Ascending aorta (tissue), 2 donors: ENCODE measurements at regions not wholly inside any gene's neighbourhood (a gene's known extent, or its start where the extent isn't known, plus 50 kb on each side); places are given as distances from the start of the nearest gene placed in this dataset.
"Not testable (repeated sequence)": the region's sequence is repeated elsewhere in the genome, so short reads cannot be mapped to it uniquely, and the experiment has no call there.

Experiments used
- DNase-seq, 2 donors: peaks; one replicate each; pipeline ENCODE4 v3.0.0-alpha.2; 2019; ENCODE audit warnings: low spot score in 2 of 2
- H3K27ac ChIP-seq, 2 donors: fragments of 200-600 bp; sonication (generic); one replicate each; pipeline ENCODE4 v1.5.1; 2016 to 2017; ENCODE audit warnings: mild to moderate bottlenecking in 1 of 2
- H3K27me3 ChIP-seq: fragments of 200-600 bp; sonication (generic); one replicate; pipeline ENCODE4 v1.5.1; 2017
- H3K36me3 ChIP-seq, 2 donors: fragments of 200-600 bp; sonication (generic); one replicate each; pipeline ENCODE4 v1.5.1; 2016
- H3K4me1 ChIP-seq, 2 donors: fragments of 200-600 bp; sonication (generic); one replicate each; pipeline ENCODE4 v1.5.1; 2016 to 2017; ENCODE audit warnings: mild to moderate bottlenecking in 1 of 2
- H3K4me3 ChIP-seq, 2 donors: fragments of 200-600 bp; sonication (generic); one replicate each; pipeline ENCODE4 v1.5.1; 2016 to 2017; ENCODE audit warnings: mild to moderate bottlenecking in 1 of 2
- H3K9me3 ChIP-seq, 2 donors: fragments of 200-600 bp; sonication (generic); one replicate each; pipeline ENCODE4 v1.5.1; 2016
- intact Hi-C: fragments of 100-400 bp; cut with DNase I; formaldehyde crosslinking; loops from one replicate; pipeline ENCODE4 v1.15.1; 2023
- TF ChIP-seq, protein P1 (sequence below), 3 experiments: fragments of 200-600 bp in 2 of 3; fragments of 450-650 bp in 1 of 3; sonication (generic) in 2 of 3; IDR thresholded peaks; one replicate each; pipeline ENCODE4 v1.5.1; 2016 to 2019; ENCODE audit warnings: antibody characterized with exemption in 3 of 3, mild to moderate bottlenecking in 1 of 3, moderate library complexity in 1 of 3

DNA sequence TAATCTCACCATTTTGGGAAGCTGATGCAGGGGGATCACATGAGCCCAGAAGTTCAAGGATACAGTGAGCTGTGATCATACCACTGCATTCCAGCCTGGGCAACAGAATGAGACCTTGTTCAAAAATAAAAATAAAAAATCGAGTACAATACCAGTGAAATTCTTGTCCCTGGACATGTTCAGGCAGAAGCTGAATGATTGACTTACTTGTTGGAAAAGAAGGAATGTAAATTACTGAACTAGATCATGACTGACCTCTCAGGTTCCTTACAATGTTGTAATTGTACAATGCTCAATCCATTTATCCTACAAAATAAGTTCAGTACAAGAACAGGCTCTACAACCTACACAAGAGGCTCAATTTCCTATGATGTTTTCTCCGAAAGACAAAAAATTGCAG is 1010.4 kb downstream of the TLE1 start:
- no peak overlapping the region for H3K27ac ChIP-seq
- TF ChIP-seq, protein P1, sequence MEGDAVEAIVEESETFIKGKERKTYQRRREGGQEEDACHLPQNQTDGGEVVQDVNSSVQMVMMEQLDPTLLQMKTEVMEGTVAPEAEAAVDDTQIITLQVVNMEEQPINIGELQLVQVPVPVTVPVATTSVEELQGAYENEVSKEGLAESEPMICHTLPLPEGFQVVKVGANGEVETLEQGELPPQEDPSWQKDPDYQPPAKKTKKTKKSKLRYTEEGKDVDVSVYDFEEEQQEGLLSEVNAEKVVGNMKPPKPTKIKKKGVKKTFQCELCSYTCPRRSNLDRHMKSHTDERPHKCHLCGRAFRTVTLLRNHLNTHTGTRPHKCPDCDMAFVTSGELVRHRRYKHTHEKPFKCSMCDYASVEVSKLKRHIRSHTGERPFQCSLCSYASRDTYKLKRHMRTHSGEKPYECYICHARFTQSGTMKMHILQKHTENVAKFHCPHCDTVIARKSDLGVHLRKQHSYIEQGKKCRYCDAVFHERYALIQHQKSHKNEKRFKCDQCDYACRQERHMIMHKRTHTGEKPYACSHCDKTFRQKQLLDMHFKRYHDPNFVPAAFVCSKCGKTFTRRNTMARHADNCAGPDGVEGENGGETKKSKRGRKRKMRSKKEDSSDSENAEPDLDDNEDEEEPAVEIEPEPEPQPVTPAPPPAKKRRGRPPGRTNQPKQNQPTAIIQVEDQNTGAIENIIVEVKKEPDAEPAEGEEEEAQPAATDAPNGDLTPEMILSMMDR (IDR thresholded peaks at IDR 0.05) = no peak
- no peaks in the 10 kb centered on the region for H3K4me1 ChIP-seq
- no peaks in the 10 kb centered on the region for H3K27me3 ChIP-seq
- H3K9me3 ChIP-seq = no peaks in the 10 kb centered on the region
- H3K4me3 ChIP-seq = no peak overlapping the region
- H3K36me3 ChIP-seq = no peaks in the 10 kb centered on the region
- intact Hi-C loops = no loop called here
- no peak for DNase-seq

DNA sequence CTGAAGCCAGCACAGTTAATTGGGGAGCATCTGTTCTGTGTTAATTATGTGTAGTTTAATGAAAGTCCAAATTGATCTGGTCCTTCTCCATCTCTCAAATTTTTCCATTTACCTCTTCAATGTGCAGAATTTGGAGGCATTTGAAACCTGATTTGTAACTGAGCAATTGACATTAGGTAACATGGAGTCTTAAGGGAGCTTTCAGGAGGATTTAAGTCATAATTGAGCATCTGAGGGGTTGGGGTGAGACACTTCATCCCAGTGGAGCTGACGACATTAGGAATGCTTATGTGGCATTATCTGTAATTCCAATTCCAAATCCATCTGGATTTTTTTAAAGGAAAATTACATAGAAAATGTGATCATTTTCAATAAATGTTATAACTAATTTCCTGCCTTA is 1015.9 kb downstream of the TLE1 start:
- Histone ChIP-seq H3K4me1 (no peaks in the 10 kb centered on the region), H3K4me3 (no peak overlapping the region), H3K36me3 (no peaks in the 10 kb centered on the region), H3K27me3 (no peaks in the 10 kb centered on the region), H3K27ac (no peak overlapping the region), H3K9me3 (no peaks in the 10 kb centered on the region)
- TF ChIP-seq, protein P1 (IDR thresholded peaks at IDR 0.05) = no peak
- DNase-seq = no peak
- intact Hi-C loops = no loop called here

DNA sequence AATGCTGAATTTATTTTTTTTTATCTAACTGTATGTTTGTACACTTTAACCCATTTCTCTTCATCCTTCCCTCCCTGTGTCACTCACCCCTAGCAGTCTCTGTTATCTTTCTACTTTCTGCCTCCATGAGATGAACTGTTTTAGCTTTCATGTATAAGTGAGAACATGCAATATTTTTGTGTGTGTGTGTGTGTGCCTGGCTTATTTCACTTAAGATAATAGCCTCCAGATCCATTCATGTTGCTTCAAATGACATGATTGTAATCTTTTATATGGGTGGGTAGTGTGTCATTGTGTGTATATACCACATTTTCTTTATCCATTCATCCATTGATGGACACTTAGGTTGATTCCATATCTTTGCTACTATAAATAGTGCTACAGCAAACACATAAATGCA is 1023.9 kb downstream of the TLE1 start:
- no peaks in the 10 kb centered on the region for H3K36me3 ChIP-seq
- TF ChIP-seq, protein P1 (IDR thresholded peaks at IDR 0.05) = no peak
- intact Hi-C loops = no loop called here

DNA sequence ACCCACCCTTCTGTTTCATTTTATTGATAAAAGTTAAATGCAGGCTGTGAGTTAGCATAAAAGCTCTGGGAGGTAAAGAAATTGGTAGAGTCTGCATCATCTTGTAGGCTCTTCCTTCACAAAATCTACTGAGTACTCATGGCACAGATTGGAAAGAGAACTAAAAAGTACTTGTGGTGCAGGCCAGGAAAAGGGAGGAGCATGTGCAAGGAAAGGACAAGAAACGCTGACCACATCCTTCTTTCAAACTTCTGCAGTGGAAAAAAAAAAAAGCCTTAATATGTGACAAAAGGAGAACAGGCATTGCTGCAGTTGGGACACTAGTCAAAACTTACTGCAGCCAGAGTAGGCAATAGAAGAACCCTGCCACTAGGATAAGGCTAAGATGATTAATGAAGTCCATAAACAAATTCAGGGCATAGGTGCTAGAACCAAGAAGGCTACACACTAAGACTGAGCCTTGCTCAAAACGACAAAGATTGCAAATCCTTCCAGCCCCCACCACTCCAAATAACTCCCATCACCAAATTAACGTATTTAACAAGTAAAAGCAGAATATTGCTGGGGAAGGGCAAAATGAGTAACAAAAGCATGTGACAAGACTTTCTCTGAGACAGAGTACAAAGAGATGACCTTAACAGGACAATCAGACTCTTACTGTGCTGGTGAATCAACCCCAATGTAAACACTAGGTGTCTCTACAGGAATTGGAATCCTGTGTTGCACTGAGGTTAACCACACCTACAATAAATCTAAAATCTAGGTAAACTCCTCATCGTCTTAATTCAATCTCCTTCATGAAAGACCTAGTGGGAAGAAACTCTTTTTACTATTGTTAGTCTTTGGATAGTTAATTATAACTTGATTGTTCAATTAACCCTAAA is 1024.8 kb downstream of the TLE1 start:
- H3K9me3 ChIP-seq = no peaks in the 10 kb centered on the region
- H3K27ac ChIP-seq = no peak overlapping the region
- no peak for DNase-seq
- intact Hi-C loops = no loop called here
- no peaks in the 10 kb centered on the region for H3K36me3 ChIP-seq
- H3K4me3 ChIP-seq = no peak overlapping the region
- TF ChIP-seq, protein P1 (IDR thresholded peaks at IDR 0.05) = no peak
- no peaks in the 10 kb centered on the region for H3K4me1 ChIP-seq
- H3K27me3 ChIP-seq = no peaks in the 10 kb centered on the region

More for the DNA sequence above, 1023.9 kb downstream of the TLE1 start:
- H3K27me3 ChIP-seq = no peaks in the 10 kb centered on the region
- no peaks in the 10 kb centered on the region for H3K4me1 ChIP-seq
- H3K27ac ChIP-seq = no peak overlapping the region
- no peak for DNase-seq
- no peak overlapping the region for H3K4me3 ChIP-seq
- no peaks in the 10 kb centered on the region for H3K9me3 ChIP-seq

DNA sequence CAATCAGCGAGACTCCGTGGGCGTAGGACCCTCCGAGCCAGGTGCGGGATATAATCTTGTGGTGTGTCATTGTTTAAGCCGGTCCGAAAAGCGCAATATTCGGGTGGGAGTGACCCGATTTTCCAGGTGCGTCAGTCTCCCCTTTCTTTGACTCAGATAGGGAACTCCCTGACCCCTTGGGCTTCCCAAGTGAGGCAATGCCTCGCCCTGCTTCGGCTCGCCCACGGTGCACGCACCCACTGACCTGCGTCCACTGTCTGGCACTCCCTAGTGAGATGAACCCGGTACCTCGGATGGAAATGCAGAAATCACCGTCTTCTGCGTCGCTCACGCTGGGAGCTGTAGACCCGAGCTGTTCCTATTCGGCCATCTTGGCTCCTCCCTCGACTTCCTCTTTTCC is 1029.6 kb downstream of the TLE1 start:
- H3K4me3 ChIP-seq, H3K9me3 ChIP-seq, H3K4me1 ChIP-seq, intact Hi-C loops, H3K27ac ChIP-seq, H3K36me3 ChIP-seq, H3K27me3 ChIP-seq, DNase-seq: not testable (repeated sequence)

DNA sequence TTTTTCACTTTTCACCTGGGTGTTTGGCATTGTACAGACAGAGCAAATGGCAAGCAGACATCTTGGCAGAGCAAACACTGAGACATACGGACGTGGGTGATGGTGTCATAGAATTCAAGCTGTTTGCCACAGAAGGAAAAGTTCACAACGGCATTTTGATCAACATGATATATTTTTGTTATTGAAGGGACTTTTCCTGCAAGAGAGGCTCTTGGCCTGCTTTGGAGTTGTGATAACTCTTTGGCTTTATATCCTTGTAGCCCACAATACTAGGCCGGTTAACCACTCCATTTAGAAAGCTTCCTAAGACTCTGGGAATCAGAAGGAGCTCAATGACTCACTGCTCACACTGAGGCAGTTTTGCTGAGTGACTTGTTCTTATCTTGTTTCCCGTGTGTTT is 1038.3 kb downstream of the TLE1 start:
- Histone ChIP-seq H3K27me3 (no peaks in the 10 kb centered on the region), H3K4me3 (no peak overlapping the region), H3K4me1 (peaks cover 0 to 16% of the 10 kb centered on the region in 2 donors), H3K9me3 (no peaks in the 10 kb centered on the region), H3K27ac (peak overlapping the region; percentile 5 to 13), H3K36me3 (no peaks in the 10 kb centered on the region)
- no peak for DNase-seq
- intact Hi-C loops = loop anchor here (2.0 kb wide), 1 partner anchor 48 kb away; no protein-coding TSS in a partner anchor
- TF ChIP-seq, protein P1 (IDR thresholded peaks at IDR 0.05) = no peak
